ENCODE measurements at regions not wholly inside any gene's neighbourhood (a gene's known extent, or its start where the extent isn't known, plus 50 kb on each side); places are given as distances from the start of the nearest gene placed in this dataset.

DNA sequence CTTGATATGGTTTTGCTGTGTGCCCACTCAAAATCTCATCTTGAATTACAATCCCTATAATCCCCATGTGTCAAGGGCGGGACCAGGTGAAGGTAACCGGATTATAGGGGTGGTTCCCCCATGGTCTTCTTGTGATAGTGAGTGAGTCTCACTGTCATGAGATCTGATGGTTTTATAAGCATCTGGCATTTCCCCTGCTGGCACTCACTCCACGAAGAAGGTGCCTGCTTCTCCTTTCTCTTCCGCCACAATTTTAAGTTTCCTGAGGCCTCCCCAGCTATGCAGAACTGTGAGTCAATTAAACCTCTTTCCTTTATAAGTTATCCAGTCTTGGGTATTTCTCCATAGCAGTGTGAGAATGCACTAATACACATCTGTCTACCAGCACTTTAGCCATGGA lies 109.5 kb upstream of the SDK1 start:
- TF ChIP-seq, protein P1, sequence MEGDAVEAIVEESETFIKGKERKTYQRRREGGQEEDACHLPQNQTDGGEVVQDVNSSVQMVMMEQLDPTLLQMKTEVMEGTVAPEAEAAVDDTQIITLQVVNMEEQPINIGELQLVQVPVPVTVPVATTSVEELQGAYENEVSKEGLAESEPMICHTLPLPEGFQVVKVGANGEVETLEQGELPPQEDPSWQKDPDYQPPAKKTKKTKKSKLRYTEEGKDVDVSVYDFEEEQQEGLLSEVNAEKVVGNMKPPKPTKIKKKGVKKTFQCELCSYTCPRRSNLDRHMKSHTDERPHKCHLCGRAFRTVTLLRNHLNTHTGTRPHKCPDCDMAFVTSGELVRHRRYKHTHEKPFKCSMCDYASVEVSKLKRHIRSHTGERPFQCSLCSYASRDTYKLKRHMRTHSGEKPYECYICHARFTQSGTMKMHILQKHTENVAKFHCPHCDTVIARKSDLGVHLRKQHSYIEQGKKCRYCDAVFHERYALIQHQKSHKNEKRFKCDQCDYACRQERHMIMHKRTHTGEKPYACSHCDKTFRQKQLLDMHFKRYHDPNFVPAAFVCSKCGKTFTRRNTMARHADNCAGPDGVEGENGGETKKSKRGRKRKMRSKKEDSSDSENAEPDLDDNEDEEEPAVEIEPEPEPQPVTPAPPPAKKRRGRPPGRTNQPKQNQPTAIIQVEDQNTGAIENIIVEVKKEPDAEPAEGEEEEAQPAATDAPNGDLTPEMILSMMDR (IDR thresholded peaks at IDR 0.05; ENCODE audit: low read length), result no peak
- TF ChIP-seq EZH2 (optimal IDR thresholded peaks at IDR 0.05; ENCODE audit: low read depth, low read length) (no peak), EZH2phosphoT487 (IDR thresholded peaks at IDR 0.05; ENCODE audit: low read length) (no peak)

All from MM.1S (cell line).